GM18517 (cell line): ENCODE measurements at regions not wholly inside any gene's neighbourhood (a gene's known extent, or its start where the extent isn't known, plus 50 kb on each side); places are given as distances from the start of the nearest gene placed in this dataset.
A peak's percentile ranks its signal among the peaks of the same experiment; 100 is the strongest.
"Not testable (repeated sequence)": the region's sequence is repeated elsewhere in the genome, so short reads cannot be mapped to it uniquely, and the experiment has no call there.

ENCODE experiments used
- ATAC-seq: cut with Tn5 transposase; IDR thresholded peaks from one replicate; pipeline ENCODE4 v1.9.1; 2021; ENCODE audit warnings: mild to moderate bottlenecking, moderate library complexity; ENCODE audit not compliant: unreplicated experiment

DNA sequence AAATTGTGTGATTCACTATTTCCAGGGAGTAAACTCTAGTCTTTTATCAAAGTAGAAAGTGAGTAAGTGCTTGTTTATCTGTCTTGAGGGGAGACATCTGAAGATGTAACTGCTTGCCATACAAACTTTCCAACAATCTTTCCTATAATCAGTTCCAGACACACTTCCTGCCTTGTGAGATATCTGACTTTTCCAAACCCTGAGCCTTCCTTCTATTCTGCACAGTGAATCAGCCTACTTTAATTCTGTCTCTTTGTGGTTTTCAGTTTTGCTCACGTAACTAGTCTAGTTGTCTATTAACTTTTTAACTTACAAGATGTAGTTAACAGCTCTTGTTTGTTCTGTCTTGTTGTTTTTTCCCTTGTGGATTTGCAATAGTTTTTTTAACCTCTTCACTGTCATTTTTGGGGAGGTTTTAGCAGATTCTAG, 947.8 kb downstream of the C4orf33 start:
- peak; percentile 95 for ATAC-seq

DNA sequence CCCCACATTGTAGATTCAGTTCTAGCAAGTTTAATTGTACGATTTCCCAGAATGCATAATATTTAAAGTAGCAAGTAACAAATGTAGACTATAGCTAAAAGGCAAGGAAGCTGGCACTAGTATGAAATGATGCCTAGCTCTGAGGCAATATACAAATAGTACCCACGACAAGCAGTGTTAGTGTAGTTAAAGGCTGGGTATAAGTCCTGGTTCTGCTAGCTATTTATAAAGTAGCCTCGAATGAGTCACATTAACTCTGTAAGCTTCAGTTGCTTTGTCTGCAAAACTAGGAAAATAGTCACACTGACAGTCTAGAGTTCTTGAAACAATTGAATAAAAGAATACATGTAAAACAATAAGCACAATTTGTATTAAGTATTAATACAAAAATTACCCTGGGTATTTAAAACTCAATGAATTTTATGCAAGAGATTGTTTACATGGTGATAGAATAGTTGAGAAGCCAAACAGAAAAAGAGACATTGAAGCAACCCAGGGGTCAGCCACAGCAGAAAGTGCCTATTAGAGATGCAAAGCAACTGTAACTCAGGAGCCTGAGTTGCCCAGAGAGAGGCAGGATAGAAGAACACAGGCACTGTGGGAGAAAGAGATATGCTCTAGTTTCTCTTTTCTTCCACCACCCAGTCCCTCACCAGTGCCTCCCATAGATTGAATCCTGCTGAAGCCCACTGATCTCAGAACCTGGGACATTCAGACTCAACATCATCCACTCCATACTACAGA, 949.0 kb downstream of the C4orf33 start:
- ATAC-seq, result peak; percentile 45

DNA sequence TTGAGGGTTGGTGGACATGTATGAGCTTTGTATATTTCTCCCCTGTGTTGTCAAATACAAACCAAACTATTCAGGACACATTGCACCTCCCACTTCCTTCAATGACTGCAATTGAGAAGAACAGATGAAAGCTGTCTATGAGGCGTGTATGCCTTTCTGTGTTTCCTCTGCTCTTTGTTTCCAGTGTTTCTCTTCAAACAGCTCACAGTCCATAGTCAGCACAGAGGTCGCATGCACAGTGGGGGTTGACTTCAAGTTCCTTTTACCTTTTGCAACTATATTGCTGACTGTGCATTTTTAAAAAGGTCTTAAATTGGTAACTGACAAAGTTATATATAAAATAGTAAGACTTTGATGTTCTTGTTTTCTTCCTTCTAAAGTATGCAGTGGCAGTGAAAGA, 957.8 kb downstream of the C4orf33 start:
- no peak for ATAC-seq

DNA sequence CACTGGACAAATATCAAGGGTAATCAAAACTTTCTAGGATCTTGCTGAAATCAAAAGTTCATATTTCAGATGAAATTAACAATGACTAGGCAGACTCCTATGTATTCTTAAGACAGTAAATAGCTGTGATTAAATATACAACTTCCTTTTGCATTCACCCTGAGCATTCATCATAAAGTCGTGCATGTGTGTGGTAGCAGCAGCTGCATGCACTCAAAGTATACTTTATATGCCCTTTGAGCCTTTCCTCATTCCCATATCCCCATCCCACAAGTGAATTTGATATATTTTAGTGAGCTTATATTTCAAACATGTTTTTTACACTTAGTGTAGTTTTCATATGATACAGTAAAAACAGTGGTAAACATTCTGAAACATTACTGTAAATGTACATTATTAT, 959.0 kb downstream of the C4orf33 start:
- ATAC-seq, result no peak

DNA sequence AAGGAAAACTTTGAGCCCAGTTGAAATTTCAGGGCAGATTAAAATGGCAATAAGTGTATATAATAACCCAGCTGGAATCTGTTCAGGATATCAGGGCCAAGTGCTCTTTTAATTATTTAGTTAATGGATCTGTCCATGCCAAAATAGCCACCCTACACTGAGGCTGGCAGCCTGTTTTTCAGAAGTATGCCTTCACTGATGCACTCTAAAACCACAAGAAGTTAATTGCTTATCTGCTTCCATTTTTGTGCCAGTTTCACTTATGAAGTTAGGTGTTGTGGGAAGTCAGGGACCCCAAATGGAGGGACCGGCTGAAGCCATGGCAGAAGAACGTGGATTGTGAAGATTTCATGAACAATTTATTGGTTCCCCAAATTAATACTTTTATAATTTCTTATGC, 960.3 kb downstream of the C4orf33 start:
- peak; percentile 67 for ATAC-seq

DNA sequence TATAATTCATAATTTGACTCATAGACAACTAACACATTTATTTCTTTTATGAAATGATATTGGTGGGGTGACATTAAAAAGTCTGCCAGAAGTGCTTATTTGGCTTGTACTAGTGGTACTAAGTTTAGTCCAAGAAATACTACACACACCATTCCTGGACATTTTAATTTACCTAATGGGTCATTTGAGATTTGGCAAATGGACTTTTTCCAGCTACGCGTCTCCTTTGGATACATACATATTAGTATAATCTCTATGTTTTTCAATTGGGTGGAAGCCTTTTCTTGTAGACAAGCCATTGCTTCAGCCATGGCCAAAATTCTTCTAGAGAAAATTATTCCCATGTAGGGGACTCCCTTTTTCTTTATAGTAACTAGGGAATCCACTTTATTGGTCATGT, 968.5 kb downstream of the C4orf33 start:
- ATAC-seq, result no peak

DNA sequence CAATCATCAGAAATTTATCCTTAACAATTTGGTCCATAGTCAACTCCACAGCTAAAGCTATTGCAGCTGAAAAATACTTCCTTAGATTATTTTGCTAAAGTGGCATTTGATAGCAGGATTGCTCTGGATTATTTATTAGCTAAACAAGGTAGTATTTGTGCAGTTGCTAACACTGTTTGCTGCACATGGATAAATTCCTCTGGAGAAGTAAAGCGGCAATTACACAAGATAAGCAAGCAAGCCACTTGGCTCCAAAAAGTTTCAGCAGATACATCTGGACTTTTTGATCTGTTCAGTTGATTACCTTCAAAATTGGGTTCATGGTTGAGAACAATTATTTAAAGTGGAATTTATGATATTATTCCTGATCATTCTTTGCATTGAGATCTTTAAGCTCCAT, 971.5 kb downstream of the C4orf33 start:
- ATAC-seq, result no peak

DNA sequence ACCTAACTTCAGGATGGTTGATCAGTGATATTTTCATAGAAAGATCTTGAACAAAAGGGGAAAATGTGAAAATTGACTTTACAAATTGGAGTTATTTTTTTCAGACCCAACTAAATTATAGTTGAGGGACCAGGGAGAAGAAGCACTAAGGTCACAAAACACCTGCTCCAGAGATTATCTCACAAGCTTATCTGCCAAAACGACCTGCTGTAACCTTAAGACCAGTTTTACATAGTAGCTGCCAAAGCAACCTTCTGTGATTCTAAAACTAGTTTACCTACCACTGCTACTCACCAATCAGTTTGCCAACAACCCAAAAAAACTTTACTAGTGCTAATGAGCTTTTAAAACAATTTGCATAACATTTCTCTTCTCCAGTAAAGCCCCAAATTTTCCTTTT, 972.1 kb downstream of the C4orf33 start:
- ATAC-seq, result no peak

DNA sequence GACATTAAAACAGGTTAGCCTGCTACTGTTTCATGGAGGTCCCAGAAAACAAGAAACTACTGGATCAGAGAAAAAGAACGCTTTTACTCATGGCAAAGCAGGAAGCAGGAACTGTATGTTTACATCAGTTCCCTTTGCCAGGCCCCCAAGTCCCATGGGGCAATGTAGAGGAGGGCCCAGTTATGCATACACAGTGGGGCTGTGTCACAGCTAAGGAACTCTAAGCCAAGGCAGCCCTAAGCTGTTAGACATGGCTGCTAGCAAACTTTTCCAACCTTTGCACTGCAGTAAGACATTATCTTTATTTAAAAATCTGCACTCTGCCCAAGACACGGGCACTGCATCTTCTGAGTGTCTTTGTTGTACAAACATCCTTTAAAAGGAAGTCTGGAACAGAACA, 975.8 kb downstream of the C4orf33 start:
- ATAC-seq, result no peak

DNA sequence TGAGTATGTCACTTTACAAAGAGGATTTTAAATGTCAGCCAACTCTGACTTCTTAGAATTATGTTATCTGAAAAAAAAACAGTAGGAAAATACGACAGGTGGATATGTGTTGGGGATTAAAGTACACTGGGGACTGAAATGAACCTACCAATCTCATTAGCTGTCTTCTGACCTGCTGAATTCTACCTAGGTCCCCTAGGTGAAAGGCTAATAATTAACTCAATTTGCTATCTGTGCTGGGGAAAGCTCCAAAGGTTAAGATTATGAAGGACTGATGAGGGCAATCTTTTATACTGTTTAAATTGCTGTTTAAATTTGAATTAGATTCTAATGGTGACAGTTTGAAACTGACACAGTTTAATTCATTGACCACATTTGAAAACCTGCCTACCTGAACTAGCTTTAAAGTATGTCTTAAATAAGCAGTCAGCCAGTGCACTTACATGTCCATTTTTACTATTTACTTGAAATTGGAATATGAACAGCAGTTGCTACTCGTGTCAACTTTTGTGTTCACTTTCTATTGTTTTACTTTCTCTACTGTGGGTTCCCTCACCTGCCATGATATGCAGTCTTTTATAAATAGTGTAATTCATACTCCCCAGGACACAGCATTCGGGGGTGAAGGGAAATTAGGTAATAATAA, 977.3 kb downstream of the C4orf33 start:
- ATAC-seq, result no peak

DNA sequence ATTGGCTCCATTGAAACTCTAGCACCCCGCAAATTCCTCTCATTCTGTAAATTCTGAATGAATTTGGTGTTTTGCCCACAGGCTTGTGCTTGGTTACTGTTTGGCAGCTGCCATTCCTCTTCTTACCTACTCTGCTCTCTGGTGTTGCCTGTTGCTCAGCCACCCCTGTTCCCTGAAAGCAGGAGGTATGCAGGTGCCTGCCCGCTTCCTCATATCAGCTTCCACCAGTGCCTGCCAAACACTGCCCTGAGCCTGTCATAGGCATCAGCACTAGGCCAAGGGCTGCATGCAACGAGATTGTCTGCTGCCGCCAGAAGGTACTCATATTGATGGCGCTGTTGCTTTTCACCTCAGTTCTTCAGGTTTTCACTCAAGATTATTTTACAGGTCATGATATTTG, 978.1 kb downstream of the C4orf33 start:
- no peak for ATAC-seq

DNA sequence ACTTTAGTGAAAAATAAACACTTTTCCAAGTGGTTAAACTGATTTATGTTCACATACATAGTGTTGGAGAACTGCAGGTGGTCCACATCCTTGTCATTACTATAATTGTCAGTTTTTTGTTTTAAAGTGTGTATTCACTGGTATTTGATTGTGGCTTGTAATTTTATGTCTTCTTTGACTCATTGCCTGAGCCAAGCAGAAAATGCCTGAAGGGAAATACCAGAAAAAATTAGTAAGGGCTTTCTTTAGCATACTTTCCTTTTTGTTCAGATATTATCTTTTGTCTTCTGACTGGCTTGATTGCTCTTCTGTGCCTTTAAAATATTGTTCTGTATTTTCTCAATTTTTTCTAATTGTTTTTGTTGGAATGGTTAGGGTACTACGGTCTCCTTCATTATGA, 981.3 kb downstream of the C4orf33 start:
- no peak for ATAC-seq

DNA sequence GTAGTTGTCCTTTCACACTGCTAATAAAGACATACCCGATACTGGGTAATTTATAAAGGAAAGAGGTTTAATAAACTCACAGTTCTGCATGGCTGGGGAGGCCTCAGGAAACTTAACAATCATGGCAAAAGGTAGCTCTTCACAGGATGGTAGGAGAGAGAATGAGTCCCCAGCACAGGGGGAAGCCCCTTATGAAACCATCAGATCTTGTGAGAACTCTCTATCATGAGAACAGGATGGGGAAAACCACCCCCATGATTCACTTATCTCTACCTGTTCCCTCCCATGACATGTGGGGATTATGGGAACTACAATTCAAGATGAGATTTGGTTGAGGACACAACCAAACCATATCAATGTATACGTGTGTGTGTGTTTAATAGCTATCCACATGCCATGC, 983.1 kb downstream of the C4orf33 start:
- not testable (repeated sequence) for ATAC-seq

DNA sequence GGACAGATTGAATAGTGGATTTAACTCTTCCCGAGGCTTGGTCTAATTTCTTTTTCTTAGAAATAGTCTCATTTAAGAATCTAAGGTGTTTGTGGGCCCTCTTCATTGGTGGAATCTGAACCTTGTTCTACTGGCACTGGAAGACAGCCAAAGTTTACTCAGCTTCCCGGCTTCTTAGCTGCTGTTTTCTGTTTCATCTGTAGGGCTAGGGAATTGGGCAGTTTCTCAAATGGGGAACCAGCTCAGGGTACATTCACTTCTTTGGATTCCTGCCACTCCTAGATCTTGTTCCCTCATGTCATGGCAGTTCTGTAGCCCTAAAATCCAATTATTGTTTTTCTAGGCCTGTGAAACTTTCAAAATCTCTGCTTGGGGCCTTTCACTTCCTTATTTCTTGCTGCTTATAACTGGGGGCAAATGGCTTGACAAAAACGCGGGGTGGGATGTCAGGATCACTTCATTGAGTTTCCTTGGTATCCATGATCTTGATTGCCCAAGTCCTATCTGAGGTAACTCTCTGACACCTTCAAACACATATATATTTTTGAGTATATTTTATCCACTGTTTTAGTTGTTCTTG, 985.0 kb downstream of the C4orf33 start:
- ATAC-seq, result no peak

DNA sequence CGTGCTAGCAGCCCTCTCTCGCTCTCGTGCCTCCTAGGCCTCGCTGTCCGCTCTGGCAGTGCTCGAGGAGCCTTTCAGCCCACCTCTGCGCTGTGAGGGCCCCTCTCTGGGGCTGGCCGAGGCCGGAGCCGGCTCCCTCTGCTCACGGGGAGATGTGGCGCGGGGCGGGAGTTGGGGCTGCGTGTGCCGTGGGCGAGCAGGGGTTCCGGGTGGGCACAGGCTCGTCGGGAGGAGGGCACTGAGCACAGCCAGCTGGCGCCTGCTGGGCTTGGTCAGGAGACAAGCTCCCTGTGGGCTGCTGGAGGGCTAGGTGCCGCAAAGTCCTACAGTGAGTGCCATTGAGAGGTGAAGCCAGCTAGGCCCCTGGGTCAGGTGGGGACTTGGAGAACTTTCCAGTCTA, 994.5 kb downstream of the C4orf33 start:
- no peak for ATAC-seq

DNA sequence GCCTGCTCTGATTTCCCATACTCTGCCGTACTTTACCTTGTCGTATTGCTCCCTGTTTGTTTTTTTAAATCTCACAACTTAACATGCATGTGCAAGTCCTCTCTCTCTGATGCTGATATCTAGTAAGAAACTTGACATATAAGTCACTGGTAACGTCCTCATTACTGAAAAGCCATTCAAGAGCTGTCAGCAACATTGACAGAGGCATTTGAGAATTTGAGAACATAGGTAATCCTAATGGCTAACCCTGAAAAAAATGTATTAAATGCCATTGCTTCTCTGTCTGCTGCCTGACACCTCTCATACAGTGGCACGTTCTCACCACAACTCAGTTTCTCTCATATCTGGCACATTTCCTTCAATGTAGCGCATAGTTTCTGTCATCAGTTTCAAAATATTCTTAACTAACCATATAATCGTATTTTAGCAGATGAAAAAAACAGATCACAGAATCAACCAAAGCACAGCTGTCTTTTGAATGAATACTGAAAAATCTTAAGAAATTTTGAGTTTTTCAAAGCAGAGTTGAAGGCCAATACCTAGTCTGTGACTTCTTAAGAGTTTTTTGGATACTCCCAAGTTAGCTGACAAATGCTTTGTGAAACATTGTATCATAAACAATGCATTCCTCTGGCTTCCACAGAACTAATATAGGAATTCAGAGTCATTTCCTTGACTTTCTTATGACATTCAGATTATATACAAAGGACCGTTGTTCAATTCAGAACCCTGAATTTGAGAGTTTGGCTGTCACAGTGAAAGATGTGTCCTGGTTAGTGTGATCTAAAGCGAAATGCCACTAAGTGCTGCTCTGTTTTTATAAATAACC, 996.4 kb downstream of the C4orf33 start:
- no peak for ATAC-seq

DNA sequence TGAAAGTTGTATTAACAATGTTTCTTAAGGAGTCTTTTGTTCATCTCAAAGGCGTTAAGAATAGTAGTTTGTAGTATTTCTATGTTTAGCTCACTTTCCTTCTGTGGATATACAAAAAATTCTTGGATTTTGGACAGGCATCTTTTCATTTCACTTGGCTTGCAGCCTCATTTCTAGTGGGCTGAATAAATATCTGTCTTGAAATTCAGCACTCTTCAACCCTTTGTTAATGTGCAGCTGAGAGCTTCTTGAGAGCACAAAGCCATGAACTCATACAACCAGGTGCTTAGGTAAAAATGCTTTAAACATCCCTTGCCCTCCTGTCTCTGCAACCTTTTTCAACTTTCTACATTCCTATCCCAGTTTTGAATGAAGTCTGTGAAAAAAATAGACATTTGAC, 1003.2 kb downstream of the C4orf33 start:
- ATAC-seq, result no peak

DNA sequence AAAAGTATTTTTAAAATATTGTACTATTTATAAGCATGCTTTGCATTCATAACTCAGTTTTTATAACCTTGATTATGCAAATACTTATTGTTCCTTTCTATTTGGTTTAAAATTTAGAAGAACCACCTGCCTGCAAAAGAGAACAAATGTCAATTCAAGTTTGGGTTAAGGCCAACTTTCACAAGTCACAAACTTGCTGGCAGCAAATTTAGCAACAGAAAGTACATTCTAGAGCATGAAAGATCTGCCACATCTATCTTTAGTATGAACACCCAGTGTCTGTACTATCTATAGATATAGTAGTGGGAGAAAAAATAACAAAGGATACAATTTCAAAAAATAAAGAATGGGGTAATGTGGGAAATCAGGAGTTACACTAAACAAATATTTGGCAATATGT, 1014.2 kb downstream of the C4orf33 start:
- peak; percentile 70 for ATAC-seq

DNA sequence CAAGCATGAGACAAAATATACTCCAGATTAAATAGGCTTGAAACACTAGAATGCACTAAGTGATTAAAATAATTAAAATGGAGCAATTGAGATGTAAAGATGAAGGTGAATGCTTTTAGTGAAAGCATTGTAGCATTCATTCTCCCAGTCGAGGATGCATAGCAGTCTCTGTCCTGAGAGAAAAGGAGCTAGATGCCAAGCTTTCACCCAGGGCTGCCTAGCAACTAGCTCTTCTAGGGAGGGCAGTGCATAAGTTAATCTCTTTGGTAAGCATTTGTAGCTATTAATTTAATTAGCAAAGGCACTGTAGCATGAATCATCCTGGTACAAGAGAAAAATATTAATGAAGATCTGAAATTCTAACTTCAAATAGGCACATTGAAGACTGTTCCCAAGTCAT, 1014.8 kb downstream of the C4orf33 start:
- ATAC-seq, result no peak

DNA sequence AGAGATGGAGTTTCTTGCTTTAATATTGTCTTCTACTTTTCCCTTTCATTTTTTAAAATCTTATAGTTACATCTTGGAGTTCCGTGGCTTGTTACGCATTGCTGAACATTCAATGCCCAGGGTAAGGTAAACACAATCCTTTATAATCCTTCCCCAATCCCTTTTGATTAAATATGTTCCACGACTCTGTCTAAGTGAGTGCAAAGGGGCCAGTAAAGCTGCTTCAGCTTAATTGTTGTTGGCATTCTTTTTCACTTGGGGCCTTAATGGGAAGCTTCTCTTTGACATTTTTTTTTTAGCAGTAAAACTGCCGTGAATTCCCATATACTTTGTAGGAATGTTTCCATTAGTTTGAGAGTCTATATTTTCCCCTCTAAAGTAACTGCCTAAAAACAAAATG, 1028.1 kb downstream of the C4orf33 start:
- ATAC-seq, result no peak

DNA sequence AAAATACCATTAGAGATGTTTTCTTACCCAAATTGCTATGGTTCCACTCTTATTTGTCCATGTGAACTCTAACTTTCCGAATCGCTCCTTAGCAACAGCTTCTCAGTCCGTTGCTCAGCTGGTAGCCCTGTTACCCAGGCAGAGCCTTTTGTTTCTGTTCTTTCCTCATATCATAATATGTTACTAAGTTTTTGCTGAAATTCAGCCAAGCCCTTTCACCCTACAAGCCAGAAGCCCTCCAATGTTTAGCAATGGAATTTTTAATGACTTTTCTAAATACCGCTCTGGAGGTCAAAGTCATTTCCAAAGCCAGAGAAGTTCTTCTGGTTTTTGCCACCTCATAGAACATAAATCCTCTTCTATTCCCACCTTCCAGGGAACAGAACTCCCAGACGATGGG, 1029.5 kb downstream of the C4orf33 start:
- ATAC-seq, result no peak

DNA sequence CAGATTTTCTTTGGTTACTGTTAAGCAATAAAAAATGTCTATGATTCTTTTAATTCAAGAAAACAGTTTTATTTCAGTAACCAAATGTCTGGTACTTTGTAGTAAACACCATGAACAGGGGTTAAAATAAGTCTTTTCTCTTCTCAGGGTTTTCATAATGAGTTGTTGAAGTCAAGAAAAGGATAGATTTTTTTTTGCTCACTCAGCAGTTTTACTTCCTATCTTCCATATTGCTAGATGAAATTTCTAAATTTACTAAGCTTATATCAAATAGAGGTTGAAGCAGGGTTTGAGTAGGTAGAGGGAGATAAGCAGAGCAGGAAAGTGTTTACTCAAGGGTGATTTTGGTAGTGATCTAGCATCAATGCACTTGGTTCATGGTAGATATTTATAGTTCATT, 1031.3 kb downstream of the C4orf33 start:
- ATAC-seq, result no peak
